Hematopoietic multipotent progenitor cell (in vitro differentiated cells): ENCODE measurements at regions not wholly inside any gene's neighbourhood (a gene's known extent, or its start where the extent isn't known, plus 50 kb on each side); places are given as distances from the start of the nearest gene placed in this dataset.

ENCODE experiments used
- DNase-seq, 3 donors: peaks; one replicate each; pipeline ENCODE4 v3.0.0-alpha.2; 2011 to 2015; ENCODE audit warnings: low read depth in 2 of 3, low spot score in 2 of 3

DNA sequence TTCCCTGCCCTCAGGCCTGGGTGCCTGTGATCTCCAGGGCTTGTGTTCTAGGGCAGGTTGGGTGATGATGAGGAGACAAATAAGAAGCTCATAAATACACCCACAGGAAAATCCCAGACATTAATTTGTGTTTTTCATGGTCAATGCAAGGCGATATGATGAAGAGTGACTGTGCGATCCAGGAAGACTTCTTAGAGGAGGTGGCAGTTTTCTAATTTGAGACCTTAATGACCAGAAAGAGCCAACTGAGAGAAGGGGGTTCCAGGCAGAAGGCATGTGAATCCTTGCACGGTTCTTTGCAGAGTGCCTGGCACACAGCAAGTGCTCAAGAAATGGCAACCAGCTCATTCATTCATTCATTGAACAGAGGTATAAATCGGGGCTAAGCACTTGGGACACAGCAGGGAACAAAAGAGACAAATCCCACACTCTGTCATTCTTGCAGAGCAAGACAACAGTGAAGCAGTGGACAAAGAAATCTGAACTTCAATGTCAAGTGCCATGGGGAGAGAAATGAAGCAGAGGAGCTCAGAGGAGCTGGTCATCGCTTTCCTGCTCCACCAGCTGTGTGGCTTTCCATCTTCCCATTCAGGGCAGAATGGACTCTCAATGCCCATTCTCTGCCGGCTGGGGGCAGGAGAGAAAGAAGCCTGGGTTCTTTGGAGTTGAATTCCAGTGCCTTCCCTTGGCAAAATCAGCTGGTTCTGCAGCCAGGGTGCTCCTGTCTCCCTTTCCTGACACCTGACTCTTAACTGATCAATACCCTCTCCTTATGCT lies 128.3 kb downstream of the AACS start:
- no peak for DNase-seq

DNA sequence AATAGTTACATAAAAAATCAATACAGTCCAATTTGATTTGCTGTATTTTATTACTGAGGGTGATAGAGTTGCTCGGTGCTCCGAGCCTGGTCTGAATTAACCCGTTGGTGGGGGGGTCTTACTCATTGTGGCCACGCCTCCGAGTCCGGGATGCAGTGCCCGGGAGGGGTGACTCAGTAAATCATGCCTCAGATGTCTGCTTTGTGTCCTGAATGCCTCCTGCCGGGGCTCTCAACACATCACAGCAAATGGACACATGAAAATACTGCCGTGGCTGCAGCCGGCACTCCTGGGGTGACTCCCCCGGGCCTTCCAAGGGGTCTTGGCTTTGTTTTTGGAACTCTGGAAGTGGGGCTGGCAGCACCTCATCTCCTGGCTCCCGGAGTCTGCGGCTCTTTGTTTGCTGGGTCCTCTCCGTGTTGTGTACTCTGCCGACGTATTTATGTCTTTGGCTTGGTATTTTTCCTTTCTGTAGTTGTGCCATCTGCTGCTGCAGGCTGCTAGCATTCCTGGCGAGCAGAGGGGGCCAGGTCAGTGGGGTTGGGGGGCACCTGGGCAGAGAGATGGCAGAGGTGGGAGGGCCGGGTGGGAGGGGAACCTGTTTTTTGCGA lies 129.0 kb downstream of the AACS start:
- peak in 1 of 3 donors; percentile 17 for DNase-seq

DNA sequence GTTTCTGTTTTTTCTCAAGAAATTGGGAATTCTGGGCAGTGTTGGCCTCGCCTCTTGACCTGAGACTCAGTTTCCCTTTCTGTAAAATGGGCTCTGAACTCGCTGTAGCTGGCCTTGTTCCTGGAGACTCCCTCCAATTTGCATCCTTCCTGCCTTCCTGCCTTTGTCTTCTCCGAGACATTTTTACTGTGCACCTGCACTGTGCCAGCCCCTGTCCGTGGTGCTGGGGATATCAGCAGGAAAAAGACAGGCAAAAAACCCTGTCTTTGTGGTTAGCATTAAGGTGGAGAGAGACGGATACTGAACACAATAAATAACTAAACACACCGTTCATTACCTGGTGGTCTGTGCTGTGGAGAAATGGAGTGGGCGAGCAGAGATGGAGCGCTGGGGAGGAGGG lies 129.8 kb downstream of the AACS start:
- DNase-seq, result no peak

DNA sequence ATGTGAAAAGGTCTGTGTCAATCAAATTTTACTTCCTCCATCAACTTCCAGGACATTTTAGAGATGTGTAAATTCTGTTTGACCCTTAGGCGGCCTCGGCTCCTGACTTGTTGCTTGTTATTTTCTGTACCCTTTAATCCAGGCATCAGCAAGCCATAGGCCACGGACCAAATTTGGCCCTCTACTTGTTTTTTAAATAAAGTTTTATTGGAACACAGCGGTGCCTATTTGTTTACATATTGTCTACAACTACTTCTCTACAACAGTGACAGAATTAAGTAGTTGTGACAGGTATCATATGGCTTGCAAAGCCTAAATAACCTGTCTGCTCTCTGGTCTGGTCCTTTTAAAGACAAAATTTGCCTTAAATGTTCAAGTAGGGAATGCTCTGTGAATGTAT lies 132.1 kb downstream of the AACS start:
- DNase-seq, result no peak

DNA sequence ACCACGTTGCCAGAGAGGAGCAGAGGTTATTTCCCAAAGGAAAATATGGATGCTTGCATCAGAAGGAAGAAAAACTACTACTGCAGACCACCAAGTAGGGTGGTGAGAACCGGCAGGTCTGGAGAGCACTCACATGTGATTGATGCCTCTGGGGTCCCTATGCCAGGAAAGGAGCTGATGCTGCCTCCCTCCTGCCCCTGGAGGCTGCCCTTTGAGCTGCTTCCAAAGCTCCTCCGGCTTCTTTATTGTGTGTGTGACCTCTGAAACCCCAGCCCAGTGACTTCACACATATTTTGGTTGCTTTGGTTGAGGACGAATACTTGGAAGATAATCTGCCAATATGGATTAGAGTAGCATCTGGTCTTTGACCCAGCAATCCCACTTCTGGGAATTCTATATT lies 133.4 kb downstream of the AACS start:
- no peak for DNase-seq

DNA sequence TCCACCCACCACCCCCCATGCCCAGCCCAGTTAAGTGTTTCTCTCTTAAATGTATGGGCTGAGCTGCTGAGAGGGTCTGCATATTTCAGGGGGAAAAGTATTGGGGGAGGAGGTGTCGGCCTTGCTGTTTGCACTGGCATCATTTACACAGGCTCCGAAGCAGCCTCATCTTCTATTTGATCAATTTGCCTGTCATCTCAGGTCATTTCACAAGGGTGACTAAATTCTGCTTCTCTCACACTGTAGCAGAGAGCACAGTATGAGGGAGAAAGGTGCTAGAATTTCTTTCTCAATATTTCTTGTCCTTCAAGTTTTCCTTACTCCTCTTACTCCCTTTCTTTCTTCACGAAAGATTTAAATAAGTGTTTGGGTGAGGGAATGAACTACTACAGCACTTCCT lies 135.9 kb downstream of the AACS start:
- no peak for DNase-seq

DNA sequence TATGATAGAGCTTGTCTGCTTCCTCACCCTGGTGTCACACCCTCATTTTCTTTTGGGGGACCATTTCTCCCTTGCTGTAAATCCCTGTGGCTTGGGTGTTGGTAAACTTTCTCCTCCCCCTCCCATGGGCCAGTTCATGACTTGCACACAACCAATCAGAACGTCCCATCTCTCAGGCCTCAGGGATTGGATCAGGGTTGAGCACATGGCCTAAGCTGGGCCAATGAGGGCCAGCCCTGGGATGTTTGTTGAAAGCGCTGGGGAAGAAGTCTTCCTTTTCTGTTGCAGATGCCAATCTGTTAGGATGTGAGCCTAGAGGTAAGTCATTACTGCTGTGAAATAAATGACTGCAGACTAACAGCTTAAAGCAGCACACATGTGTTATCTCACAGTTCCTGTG lies 136.7 kb downstream of the AACS start:
- no peak for DNase-seq

DNA sequence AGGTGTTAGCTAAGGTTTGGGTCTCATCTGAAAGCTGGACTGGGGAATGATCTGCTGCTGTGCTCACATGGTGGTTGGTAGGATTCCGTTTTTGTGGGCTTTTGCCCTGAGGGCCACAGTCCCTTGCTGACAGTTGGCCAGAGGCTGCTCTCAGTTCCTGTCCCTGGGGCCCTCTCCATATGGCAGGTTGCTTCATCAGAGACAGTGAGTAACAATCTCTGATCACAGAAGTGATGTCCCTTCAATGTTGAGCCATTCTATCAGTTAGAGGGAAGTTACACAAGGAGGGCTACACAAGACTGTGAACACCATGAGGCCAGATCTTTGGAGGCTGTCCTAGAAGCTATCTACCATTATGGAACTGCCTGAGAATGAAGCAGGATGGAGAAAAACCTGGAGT lies 137.2 kb downstream of the AACS start:
- no peak for DNase-seq

DNA sequence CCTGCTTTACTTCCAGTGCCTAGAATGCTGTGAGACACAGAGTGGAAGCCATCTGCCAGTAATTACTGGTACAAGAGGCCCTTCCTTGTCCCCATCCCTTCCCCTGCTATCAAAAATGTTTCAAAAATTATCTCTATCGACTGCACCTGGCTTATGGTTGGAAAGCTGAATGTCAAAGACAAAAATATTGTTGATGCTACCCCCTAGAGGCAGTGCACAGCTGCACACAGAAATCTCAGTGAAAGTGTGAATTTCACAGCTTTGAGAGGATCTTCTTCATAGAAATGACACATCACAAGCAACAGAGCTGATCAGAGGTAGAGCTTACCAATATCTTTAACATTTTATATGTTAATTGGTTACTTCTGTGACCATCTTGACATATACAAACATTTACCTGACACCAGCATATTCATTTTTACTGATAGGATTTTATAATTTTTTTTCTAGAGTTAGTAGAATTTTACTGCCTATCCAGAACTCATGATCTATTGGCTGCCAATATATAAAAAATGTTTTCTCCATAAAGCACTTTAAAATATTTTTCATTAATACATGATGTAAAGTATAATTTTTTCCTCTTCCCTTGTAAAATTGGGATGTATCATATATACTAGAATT lies 138.0 kb downstream of the AACS start:
- peak in 1 of 3 donors; percentile 29 for DNase-seq

DNA sequence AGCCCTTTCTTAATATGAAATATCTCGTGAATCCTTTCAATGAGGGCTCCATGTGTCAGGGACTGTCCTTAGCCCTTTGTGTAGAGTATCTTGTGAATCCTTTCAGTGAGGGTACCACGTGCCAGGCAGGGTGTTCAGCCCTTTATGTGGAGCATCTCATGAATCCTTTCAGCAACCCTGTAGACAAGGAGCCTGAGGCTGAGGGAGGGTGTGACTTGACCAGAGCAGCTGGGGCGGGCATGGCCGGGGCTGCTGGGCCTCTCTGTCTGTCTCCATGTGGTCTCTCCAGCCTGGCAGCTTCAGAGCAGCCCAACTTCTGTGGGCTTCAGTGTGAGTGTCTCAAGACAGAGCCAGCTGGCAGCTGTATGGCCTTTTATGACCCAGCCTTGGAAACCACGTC lies 140.2 kb downstream of the AACS start:
- no peak for DNase-seq

DNA sequence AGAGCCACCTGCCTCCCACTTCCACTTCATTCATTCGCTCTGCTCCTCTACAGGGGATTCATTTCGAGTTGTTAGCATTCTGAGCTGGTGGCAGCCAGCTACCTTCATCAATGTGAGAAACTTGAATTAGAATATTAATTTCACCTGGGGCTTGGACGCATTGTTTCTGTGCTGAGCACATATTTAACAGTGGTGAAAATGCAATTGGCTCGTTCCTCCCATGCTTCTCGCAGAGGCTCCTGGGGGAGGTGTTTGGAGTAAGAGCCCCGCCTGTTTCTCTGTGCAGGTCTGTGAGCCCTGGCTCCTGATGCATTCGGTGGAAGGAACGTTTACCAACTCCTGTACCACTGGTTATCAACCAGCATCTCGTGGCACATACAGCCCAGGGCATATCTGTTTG lies 141.5 kb downstream of the AACS start:
- DNase-seq, result no peak

DNA sequence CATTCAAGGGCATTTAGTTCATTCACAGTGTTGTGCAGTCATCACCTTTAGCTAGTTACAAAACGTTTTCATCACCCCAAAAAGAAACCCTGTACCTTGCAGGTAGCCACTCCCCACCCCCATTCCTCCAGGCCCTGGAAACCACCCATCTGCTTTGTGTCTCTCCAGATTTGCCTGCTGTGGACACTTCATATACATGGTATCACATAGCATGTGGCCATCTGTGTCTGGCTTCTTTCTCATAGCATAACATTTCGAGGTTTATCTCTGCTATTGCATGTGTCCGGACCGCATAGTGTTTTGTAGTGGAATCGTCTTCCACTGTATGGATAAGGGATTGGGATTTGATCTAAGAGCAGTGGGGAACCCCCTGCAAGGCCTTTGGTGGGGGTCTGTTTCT lies 143.1 kb downstream of the AACS start:
- no peak for DNase-seq

DNA sequence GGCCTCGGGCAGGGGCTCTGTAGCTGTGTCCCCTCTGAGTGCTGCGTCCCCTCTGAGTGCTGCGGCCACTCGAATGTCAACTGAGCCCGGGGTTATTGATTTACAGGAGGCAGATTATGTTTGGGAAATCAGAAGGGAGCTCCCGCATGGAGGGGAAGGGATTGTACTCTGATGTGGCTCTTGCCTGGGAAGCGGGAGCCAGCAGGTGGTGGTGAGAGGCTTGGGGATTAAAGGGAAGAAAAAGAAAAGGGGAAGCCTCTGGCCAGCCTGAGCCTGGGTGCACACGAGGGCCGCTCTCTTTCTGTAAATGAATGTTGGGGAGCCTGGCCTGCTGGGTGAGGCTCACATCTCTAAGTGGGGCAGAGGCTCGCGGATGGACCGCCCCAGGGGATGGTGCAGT lies 143.7 kb downstream of the AACS start:
- no peak for DNase-seq

DNA sequence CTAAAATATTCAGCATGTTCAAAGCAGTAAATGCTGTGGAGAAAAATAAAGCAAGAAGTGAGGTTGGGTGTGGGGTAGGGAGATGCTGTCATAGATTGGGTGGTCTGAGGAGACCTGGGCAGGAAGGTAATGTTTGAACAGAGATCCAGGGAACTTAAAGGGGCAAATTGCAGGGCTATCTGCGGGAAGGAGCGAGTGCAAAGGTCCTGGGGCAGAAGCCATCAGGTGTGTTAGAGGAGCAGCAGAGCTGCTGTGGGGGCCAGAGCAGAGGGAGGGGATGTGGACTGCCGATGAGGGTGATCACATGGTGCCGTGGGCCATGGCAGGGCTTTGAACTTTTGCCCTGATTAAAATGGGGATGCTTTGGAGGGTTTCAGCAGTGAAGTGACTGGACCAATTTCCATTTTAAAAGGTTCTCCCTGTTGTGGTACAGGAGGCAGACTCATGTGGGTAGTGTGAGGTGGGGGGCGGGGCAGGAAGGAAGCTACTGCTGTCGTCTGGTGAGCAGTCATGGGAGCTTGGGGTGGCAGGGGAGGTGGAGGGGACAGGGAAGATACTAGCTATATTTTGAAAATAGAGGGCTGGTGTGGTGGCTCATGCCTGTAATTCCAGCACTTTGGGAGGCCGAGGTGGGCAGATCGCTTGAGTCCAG lies 145.0 kb downstream of the AACS start:
- DNase-seq, result no peak

DNA sequence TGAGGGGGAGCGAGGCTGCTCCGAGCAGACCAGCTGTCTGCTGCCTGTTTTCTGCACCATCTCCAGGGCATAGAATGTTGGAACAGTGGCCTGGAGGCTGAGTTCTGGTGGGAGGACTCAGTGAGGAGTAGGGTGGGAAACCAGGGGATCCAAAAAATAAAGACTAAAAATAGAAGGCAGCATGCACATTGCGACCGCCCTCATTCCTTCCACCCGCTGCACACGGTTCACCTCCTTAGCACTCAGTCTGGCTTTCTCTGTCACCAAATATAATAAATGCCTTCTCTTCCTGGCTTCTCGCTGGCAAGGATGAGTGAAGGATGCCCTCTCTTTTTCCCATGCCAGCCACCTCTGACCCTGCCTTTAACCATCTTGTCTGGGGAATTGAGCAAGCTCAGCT lies 146.2 kb downstream of the AACS start:
- no peak for DNase-seq

DNA sequence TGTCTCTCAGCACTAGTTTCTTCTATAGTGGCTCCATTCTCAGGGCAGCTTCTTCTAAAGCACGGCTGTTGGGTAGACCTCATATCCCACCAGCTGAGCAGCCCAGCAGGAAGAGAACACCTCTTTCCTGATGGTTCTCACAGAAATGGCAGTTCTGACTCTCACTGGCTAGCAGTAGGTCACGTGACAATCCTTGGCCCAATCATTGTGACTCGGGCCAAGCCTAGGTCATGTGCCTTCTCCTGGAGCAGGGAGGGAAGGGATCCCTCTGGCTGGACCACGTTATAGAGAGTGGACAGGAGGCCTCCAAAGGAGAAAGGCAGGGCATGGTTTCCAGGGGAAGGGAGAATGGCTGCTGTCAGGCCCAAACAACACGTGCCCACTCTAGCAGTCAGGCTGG lies 149.1 kb downstream of the AACS start:
- no peak for DNase-seq

DNA sequence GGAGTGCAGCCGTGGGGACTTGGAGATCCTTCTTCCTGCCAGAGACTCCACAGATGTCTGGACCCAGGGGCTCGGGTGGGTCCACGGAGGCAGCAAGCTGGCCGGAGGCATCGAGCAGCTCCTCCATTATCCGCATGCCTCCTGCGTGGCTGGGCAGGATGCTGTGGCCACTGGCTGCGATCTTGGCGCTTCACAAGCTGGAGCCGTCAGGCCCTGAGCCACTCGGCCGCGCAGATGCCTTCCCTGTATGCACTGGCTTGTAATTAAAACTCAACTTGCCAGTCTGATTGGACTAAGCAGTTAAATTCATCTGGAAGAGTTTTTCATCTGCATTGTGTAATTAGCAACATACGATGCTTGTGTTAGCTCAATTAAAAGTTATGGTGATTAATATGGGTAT lies 151.5 kb downstream of the AACS start:
- DNase-seq, result no peak

DNA sequence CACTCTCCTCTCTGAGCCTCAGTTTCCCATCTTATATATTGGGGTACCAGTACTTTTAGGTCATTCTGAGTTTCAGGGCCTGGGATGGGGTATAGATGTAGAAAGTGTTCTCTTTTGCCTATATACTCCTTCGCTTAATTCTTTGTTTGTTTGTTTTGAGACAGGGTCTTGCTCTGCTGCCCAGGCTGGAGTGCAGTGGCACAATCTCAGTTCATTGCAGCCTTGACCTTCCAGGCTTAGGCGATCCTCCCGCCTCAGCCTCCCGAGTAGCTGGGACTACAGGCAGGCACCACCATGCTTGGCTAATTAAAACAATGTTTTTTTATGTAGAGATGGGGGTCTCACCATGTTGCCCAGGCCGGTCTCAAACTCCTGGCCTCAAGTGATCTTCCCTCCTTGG lies 152.1 kb downstream of the AACS start:
- no peak for DNase-seq

DNA sequence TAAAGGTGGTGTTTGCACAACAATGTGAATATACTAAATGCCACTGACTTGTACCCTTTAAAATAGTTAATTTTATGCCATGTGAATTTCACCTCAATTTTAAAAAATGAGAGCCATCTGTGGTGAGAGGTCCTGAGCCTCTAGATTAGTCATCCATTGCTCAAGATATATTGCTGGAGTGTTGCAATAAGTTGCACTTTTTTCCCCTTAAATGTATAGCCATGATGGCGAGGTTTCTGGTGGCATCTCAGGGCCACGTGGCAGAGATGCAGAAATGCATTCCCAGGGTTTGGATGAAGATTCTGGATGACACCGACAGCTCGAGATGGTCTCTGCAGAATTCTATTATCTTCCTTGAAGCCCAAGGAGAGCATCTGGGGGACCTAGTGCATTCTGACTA lies 153.7 kb downstream of the AACS start:
- DNase-seq, result no peak

DNA sequence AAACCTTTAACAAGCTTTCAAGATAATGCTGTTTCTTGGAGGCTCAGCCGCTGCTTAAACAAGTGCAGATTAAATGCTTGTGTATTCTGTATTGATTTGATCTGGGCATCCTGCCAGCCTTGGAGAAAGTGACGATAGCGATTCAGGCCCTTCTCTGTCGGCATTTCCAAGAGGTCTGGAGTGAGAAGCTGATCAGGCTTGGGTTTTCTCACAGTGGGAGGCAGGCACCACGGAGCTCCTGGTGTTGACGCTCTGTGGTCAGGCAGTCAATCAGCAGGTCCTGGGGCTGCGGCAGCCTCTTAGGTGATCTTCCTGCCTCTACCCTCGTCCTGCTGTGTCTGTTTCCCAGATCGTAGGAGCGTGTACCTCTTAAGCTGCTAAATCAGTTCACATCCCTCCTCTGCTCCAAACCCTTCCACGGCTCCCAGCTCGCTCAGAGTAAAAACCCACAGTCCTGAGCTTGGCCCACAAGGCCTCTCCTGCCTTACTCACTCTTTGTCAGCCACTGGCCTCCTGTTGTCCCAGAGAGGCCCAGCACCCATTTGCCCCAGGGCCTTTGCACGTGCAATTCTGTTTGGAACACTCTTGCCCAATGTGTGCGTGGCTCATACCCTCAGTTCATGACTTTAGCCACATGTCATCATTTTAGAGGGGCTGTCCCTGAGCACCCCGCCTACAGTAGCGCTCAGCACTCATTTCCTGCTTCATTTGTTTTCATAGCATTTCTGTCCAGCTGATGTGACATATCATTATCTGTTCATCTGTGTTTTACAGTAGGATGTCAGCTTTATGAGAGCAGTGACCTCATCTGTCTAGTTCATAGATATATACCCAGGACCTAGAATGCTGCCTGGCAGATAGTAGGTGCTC lies 155.4 kb downstream of the AACS start:
- DNase-seq, result no peak

DNA sequence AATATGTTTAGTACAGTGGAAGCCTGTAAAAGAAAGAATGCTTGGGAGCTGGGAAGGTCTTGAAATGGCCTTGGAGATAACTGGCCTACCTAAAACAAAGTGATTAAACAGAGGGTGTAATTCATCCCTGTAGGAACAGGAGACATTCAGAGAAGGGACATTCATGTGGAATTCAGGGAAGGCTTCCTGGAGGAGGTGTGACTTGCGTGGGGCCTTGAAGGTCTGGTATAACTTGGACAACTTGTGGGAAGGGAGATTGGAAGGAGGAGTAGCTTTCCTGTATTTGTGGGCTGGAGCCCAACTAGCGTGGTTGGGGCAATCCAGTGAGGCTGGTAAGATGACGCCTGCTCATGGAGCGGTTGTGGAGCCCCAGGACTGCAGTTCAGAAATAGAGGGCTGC lies 156.4 kb downstream of the AACS start:
- DNase-seq, result no peak
